SK-N-SH treated with all-trans-retinoic acid at 6 μM for 48 hours (cell line): ENCODE measurements at regions not wholly inside any gene's neighbourhood (a gene's known extent, or its start where the extent isn't known, plus 50 kb on each side); places are given as distances from the start of the nearest gene placed in this dataset.

Source experiments
- ATAC-seq: fragments of 200-7000 bp; cut with Tn5 transposase; 3 replicates; pipeline ENCODE4 v1.9.1; 2020; ENCODE audit warnings: mild to moderate bottlenecking, moderate library complexity
- ARNTL ChIP-seq: fragments of 450-650 bp; formaldehyde crosslinking; IDR thresholded peaks from 2 replicates; pipeline ENCODE4 v1.5.0; 2020; ENCODE audit warnings: low read depth, mild to moderate bottlenecking, moderate library complexity, borderline replicate concordance
- BACH2 ChIP-seq: fragments of 250-450 bp; sonication (Bioruptor Pico); IDR thresholded peaks from 2 replicates; pipeline ENCODE4 v1.9.0; 2021; ENCODE audit warnings: mild to moderate bottlenecking, borderline replicate concordance
- CSDC2 ChIP-seq: fragments of 250-450 bp; sonication (Bioruptor Pico); IDR thresholded peaks from 2 replicates; pipeline ENCODE4 v1.5.0; 2020; ENCODE audit warnings: mild to moderate bottlenecking, moderate library complexity
- ESRRG ChIP-seq: fragments of 250-450 bp; sonication (Bioruptor Pico); IDR thresholded peaks from 2 replicates; pipeline ENCODE4 v1.6.1; 2021; ENCODE audit warnings: mild to moderate bottlenecking
- GLIS3 ChIP-seq: fragments of 250-450 bp; sonication (Bioruptor Pico); IDR thresholded peaks from 2 replicates; pipeline ENCODE4 v1.5.0; 2020; ENCODE audit warnings: mild to moderate bottlenecking, moderate library complexity
- ISL1 ChIP-seq: fragments of 250-450 bp; sonication (Bioruptor Pico); IDR thresholded peaks from 2 replicates; pipeline ENCODE4 v2.1.2; 2022; ENCODE audit warnings: mild to moderate bottlenecking, moderate library complexity
- OSR1 ChIP-seq: fragments of 250-450 bp; sonication (Bioruptor Pico); IDR thresholded peaks from 2 replicates; pipeline ENCODE4 v1.8.0; 2022; ENCODE audit warnings: moderate library complexity, mild to moderate bottlenecking, inconsistent platforms
- PPARA ChIP-seq: fragments of 250-450 bp; sonication (Bioruptor Pico); IDR thresholded peaks from 2 replicates; pipeline ENCODE4 v1.5.0; 2020; ENCODE audit warnings: mild to moderate bottlenecking, borderline replicate concordance
- RARB ChIP-seq: fragments of 250-450 bp; sonication (Bioruptor Pico); IDR thresholded peaks from 2 replicates; pipeline ENCODE4 v1.8.0; 2021; ENCODE audit warnings: mild to moderate bottlenecking, moderate library complexity
- SNAI2 ChIP-seq: fragments of 250-450 bp; sonication (Bioruptor Pico); IDR thresholded peaks from 2 replicates; pipeline ENCODE4 v1.5.0; 2020; ENCODE audit warnings: mild to moderate bottlenecking, moderate library complexity
- TCF4 ChIP-seq: fragments of 250-450 bp; sonication (Bioruptor Pico); IDR thresholded peaks from 2 replicates; pipeline ENCODE4 v1.8.0; 2021; ENCODE audit warnings: mild to moderate bottlenecking, moderate library complexity, borderline replicate concordance
- TOX ChIP-seq: fragments of 250-450 bp; sonication (Bioruptor Pico); IDR thresholded peaks from 2 replicates; pipeline ENCODE4 v1.8.0; 2021; ENCODE audit warnings: mild to moderate bottlenecking, moderate library complexity, borderline replicate concordance
- ZC3H10 ChIP-seq: fragments of 250-450 bp; sonication (Bioruptor Pico); IDR thresholded peaks from 2 replicates; pipeline ENCODE4 v1.5.1; 2021; ENCODE audit warnings: mild to moderate bottlenecking, moderate library complexity
- ZFP3 ChIP-seq: fragments of 250-450 bp; sonication (Bioruptor Pico); IDR thresholded peaks from 2 replicates; pipeline ENCODE4 v1.5.0; 2020; ENCODE audit warnings: mild to moderate bottlenecking, moderate library complexity
- ZFP30 ChIP-seq: fragments of 450-650 bp; formaldehyde crosslinking; IDR thresholded peaks from 2 replicates; pipeline ENCODE4 v1.5.0; 2022; ENCODE audit warnings: mild to moderate bottlenecking, moderate library complexity
- ZNF565 ChIP-seq: fragments of 450-650 bp; formaldehyde crosslinking; conservative IDR thresholded peaks from 2 replicates; pipeline ENCODE4 v1.5.0; 2020; ENCODE audit warnings: low read depth, mild to moderate bottlenecking, moderate library complexity
- ZNF70 ChIP-seq: fragments of 450-650 bp; formaldehyde crosslinking; IDR thresholded peaks from 2 replicates; pipeline ENCODE4 v1.5.0; 2020; ENCODE audit warnings: mild to moderate bottlenecking, moderate library complexity
- ZNF8 ChIP-seq: fragments of 450-650 bp; formaldehyde crosslinking; IDR thresholded peaks from 2 replicates; pipeline ENCODE4 v1.5.0; 2020; ENCODE audit warnings: mild to moderate bottlenecking, moderate library complexity
- TF ChIP-seq, protein P1 (sequence below): fragments of 250-450 bp; sonication (Bioruptor Pico); IDR thresholded peaks from 2 replicates; pipeline ENCODE4 v1.5.0; 2020; ENCODE audit warnings: mild to moderate bottlenecking, moderate library complexity
- TF ChIP-seq, protein P2 (sequence below): fragments of 250-450 bp; sonication (Bioruptor Pico); IDR thresholded peaks from 2 replicates; pipeline ENCODE4 v1.5.1; 2020; ENCODE audit warnings: low read depth, mild to moderate bottlenecking, moderate library complexity
- TF ChIP-seq, protein P3 (sequence below): fragments of 250-450 bp; sonication (Bioruptor Pico); IDR thresholded peaks from 2 replicates; pipeline ENCODE4 v1.5.1; 2021; ENCODE audit warnings: mild to moderate bottlenecking, moderate library complexity
- TF ChIP-seq, protein P4 (sequence below): fragments of 250-450 bp; sonication (Bioruptor Pico); IDR thresholded peaks from 2 replicates; pipeline ENCODE4 v1.8.0; 2021; ENCODE audit warnings: low read depth, mild to moderate bottlenecking, moderate library complexity, borderline replicate concordance

DNA sequence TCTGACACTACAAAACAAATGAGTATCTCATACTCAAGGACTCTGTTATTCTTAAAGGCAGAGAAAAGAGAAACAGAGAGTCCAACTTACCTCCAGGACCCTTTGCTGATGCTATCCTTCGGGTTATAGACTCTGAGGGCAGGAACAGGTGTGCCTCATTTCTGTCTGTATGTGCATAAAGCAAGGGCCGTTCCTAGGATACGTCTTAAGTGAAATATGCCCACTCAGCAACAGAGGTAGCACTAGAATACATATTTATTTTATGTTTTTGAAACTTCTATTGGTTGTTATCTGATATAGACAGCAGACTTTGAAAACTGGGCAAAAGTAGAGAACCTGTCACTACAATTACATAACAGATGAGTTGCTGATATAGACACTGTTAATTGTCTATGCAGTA lies 89.3 kb upstream of the CPNE4 start:
- TF ChIP-seq ZC3H10 (CRISPR knock-in tag) = no peak
- TF ChIP-seq RARB (CRISPR knock-in tag) = no peak
- no peak for TF ChIP-seq CSDC2
- no peak for TF ChIP-seq ZFP30 (CRISPR knock-in tag)
- TF ChIP-seq ESRRG (CRISPR knock-in tag) = no peak
- TF ChIP-seq, protein P1, sequence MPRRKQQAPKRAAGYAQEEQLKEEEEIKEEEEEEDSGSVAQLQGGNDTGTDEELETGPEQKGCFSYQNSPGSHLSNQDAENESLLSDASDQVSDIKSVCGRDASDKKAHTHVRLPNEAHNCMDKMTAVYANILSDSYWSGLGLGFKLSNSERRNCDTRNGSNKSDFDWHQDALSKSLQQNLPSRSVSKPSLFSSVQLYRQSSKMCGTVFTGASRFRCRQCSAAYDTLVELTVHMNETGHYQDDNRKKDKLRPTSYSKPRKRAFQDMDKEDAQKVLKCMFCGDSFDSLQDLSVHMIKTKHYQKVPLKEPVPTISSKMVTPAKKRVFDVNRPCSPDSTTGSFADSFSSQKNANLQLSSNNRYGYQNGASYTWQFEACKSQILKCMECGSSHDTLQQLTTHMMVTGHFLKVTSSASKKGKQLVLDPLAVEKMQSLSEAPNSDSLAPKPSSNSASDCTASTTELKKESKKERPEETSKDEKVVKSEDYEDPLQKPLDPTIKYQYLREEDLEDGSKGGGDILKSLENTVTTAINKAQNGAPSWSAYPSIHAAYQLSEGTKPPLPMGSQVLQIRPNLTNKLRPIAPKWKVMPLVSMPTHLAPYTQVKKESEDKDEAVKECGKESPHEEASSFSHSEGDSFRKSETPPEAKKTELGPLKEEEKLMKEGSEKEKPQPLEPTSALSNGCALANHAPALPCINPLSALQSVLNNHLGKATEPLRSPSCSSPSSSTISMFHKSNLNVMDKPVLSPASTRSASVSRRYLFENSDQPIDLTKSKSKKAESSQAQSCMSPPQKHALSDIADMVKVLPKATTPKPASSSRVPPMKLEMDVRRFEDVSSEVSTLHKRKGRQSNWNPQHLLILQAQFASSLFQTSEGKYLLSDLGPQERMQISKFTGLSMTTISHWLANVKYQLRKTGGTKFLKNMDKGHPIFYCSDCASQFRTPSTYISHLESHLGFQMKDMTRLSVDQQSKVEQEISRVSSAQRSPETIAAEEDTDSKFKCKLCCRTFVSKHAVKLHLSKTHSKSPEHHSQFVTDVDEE (CRISPR knock-in tag) = no peak
- TF ChIP-seq OSR1 (CRISPR knock-in tag) = no peak
- no peak for TF ChIP-seq TCF4 (CRISPR knock-in tag)
- TF ChIP-seq ZFP3 = no peak
- TF ChIP-seq ZNF70 (CRISPR knock-in tag) = no peak
- TF ChIP-seq, protein P2, sequence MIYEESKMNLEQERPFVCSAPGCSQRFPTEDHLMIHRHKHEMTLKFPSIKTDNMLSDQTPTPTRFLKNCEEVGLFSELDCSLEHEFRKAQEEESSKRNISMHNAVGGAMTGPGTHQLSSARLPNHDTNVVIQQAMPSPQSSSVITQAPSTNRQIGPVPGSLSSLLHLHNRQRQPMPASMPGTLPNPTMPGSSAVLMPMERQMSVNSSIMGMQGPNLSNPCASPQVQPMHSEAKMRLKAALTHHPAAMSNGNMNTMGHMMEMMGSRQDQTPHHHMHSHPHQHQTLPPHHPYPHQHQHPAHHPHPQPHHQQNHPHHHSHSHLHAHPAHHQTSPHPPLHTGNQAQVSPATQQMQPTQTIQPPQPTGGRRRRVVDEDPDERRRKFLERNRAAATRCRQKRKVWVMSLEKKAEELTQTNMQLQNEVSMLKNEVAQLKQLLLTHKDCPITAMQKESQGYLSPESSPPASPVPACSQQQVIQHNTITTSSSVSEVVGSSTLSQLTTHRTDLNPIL (CRISPR knock-in tag) = no peak
- TF ChIP-seq PPARA (CRISPR knock-in tag) = no peak
- TF ChIP-seq ZNF565 (CRISPR knock-in tag) = no peak
- no peak for TF ChIP-seq ARNTL (CRISPR knock-in tag)
- no peak for TF ChIP-seq TOX
- TF ChIP-seq, protein P3, sequence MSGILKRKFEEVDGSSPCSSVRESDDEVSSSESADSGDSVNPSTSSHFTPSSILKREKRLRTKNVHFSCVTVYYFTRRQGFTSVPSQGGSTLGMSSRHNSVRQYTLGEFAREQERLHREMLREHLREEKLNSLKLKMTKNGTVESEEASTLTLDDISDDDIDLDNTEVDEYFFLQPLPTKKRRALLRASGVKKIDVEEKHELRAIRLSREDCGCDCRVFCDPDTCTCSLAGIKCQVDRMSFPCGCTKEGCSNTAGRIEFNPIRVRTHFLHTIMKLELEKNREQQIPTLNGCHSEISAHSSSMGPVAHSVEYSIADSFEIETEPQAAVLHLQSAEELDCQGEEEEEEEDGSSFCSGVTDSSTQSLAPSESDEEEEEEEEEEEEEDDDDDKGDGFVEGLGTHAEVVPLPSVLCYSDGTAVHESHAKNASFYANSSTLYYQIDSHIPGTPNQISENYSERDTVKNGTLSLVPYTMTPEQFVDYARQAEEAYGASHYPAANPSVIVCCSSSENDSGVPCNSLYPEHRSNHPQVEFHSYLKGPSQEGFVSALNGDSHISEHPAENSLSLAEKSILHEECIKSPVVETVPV = no peak
- TF ChIP-seq BACH2 = no peak
- no peak for TF ChIP-seq ZNF8
- no peak for TF ChIP-seq SNAI2 (CRISPR knock-in tag)
- no peak for ATAC-seq

DNA sequence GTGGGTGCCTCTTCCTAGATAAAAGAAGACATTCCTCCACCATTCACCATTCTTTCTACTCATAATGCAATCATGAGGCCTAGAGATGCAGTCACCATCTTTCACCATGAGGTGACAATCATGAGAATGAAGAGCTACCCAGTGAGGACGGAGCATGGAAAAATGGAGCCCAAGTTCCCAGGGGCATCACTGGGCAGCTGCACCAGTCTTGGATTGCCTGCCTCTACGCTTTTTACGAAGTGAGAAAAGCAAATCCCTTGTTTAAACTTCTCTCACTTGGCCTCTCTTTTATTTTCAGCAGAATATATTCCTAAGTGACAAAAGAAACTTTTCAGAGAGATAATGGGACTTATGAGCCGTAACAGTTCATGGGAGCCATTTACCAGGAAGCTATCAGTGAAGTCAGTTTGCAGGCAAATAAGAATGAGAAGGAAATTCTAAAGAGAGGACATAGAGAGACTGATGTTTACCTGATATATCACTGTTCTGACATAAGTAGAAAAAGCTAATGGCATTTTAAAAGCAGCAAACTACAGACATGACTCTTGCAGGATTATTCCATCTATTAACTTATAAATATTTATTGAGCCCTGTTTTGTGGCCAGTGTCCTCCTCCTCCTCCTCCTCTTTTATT lies 90.0 kb upstream of the CPNE4 start:
- ATAC-seq = no peak
- TF ChIP-seq ZFP3 (no peak), ZNF8 (no peak), ESRRG (CRISPR knock-in tag) (no peak), RARB (CRISPR knock-in tag) (no peak), GLIS3 (no peak), ISL1 (CRISPR knock-in tag) (no peak), PPARA (CRISPR knock-in tag) (no peak), BACH2 (no peak), SNAI2 (CRISPR knock-in tag) (no peak), CSDC2 (no peak), OSR1 (CRISPR knock-in tag) (no peak), TOX (no peak), ZNF565 (CRISPR knock-in tag) (no peak)
- TF ChIP-seq, protein P4, sequence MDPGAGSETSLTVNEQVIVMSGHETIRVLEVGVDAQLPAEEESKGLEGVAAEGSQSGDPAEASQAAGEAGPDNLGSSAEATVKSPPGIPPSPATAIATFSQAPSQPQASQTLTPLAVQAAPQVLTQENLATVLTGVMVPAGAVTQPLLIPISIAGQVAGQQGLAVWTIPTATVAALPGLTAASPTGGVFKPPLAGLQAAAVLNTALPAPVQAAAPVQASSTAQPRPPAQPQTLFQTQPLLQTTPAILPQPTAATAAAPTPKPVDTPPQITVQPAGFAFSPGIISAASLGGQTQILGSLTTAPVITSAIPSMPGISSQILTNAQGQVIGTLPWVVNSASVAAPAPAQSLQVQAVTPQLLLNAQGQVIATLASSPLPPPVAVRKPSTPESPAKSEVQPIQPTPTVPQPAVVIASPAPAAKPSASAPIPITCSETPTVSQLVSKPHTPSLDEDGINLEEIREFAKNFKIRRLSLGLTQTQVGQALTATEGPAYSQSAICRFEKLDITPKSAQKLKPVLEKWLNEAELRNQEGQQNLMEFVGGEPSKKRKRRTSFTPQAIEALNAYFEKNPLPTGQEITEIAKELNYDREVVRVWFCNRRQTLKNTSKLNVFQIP (CRISPR knock-in tag) = no peak
- TF ChIP-seq, protein P2 (CRISPR knock-in tag) = no peak
- TF ChIP-seq, protein P1 (CRISPR knock-in tag) = no peak
- TF ChIP-seq, protein P3 = no peak
